ENCODE measurements at regions not wholly inside any gene's neighbourhood (a gene's known extent, or its start where the extent isn't known, plus 50 kb on each side); places are given as distances from the start of the nearest gene placed in this dataset.

DNA sequence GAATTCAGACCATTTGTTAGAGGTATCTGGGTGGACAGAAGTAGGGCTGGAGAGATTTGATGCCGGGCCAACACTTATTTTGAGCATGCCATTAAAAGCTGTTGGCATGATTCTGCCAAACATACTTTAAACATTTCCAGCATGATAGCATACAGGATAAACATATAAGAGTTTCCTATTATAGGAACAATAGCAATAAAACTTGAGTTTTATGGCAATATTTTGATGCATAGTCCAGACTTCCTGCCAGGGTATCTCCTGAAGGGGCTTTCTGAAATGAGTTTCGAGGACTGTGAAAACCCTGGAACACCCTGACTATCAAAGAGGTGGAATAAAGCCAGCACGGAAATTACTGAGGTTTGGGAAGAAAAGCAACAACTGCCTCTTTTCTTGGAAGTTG is 1398.0 kb upstream of the NXPH2 start:
- ATAC-seq (ENCODE audit: insufficient read depth, low FRiP score), result no peak
- Histone ChIP-seq H3K9me3 (ENCODE audit: control insufficient read depth in 4 of 4, insufficient read depth in 3 of 4, low read length in 3 of 4) (no peaks in the 10 kb centered on the region), H3K27me3 (ENCODE audit: control insufficient read depth in 3 of 3, insufficient read depth in 3 of 3, low read length in 2 of 3) (no peaks in the 10 kb centered on the region), H3K4me1 (ENCODE audit: control insufficient read depth in 5 of 5, insufficient read depth in 5 of 5, low read length in 5 of 5) (peaks cover 0 to 10% (median 0%) of the 10 kb centered on the region in 5 donors), H3K27ac (ENCODE audit: low read depth in 1 of 2, low read length in 1 of 2) (peak overlapping the region in 1 of 2 donors; percentile 68), H3K36me3 (ENCODE audit: control insufficient read depth in 4 of 4, insufficient read depth in 4 of 4, low read length in 4 of 4) (peaks cover 0 to 2% (median 0%) of the 10 kb centered on the region in 4 donors), H3K9ac (ENCODE audit: insufficient read depth in 1 of 2, low read length in 2 of 2) (no peak overlapping the region), H3K4me3 (no peak overlapping the region)
- WGBS, 2 donors, result 42 to 55% methylated on average over 3 of the region's 3 CpGs
- peak; percentile 16 to 63 (median 62) for DNase-seq
- TF ChIP-seq, protein P1, sequence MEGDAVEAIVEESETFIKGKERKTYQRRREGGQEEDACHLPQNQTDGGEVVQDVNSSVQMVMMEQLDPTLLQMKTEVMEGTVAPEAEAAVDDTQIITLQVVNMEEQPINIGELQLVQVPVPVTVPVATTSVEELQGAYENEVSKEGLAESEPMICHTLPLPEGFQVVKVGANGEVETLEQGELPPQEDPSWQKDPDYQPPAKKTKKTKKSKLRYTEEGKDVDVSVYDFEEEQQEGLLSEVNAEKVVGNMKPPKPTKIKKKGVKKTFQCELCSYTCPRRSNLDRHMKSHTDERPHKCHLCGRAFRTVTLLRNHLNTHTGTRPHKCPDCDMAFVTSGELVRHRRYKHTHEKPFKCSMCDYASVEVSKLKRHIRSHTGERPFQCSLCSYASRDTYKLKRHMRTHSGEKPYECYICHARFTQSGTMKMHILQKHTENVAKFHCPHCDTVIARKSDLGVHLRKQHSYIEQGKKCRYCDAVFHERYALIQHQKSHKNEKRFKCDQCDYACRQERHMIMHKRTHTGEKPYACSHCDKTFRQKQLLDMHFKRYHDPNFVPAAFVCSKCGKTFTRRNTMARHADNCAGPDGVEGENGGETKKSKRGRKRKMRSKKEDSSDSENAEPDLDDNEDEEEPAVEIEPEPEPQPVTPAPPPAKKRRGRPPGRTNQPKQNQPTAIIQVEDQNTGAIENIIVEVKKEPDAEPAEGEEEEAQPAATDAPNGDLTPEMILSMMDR (IDR thresholded peaks at IDR 0.05; ENCODE audit: control extremely low read depth, extremely low read depth), result no peak

GRCh38 chr2:140177086-140177485 is 1396.9 kb upstream of the NXPH2 start:
- Histone ChIP-seq H3K27me3 (ENCODE audit: control insufficient read depth in 3 of 3, insufficient read depth in 3 of 3, low read length in 2 of 3) (no peaks in the 10 kb centered on the region), H3K9ac (ENCODE audit: insufficient read depth in 1 of 2, low read length in 2 of 2) (no peak overlapping the region), H3K27ac (ENCODE audit: low read depth in 1 of 2, low read length in 1 of 2) (no peak overlapping the region), H3K36me3 (ENCODE audit: control insufficient read depth in 4 of 4, insufficient read depth in 4 of 4, low read length in 4 of 4) (peaks cover 0 to 2% (median 0%) of the 10 kb centered on the region in 4 donors), H3K9me3 (ENCODE audit: control insufficient read depth in 4 of 4, insufficient read depth in 3 of 4, low read length in 3 of 4) (no peaks in the 10 kb centered on the region), H3K4me3 (no peak overlapping the region), H3K4me1 (ENCODE audit: control insufficient read depth in 5 of 5, insufficient read depth in 5 of 5, low read length in 5 of 5) (peaks cover 0 to 10% (median 0%) of the 10 kb centered on the region in 5 donors)
- TF ChIP-seq, protein P1 (IDR thresholded peaks at IDR 0.05; ENCODE audit: control extremely low read depth, extremely low read depth), result no peak
- WGBS, 2 donors, result 73 to 81% methylated on average over 3 of the region's 3 CpGs
- no peak for DNase-seq
- no peak for ATAC-seq (ENCODE audit: insufficient read depth, low FRiP score)

- DNase-seq, result no peak
- Histone ChIP-seq H3K9me3 (ENCODE audit: control insufficient read depth in 4 of 4, insufficient read depth in 3 of 4, low read length in 3 of 4) (peaks cover 0 to 4% (median 0%) of the 10 kb centered on the region in 4 donors), H3K36me3 (ENCODE audit: control insufficient read depth in 4 of 4, insufficient read depth in 4 of 4, low read length in 4 of 4) (peaks cover 0 to 2% (median 0%) of the 10 kb centered on the region in 4 donors), H3K9ac (ENCODE audit: insufficient read depth in 1 of 2, low read length in 2 of 2) (no peak overlapping the region), H3K27me3 (ENCODE audit: control insufficient read depth in 3 of 3, insufficient read depth in 3 of 3, low read length in 2 of 3) (no peaks in the 10 kb centered on the region), H3K4me1 (ENCODE audit: control insufficient read depth in 5 of 5, insufficient read depth in 5 of 5, low read length in 5 of 5) (peaks cover 0 to 7% (median 0%) of the 10 kb centered on the region in 5 donors), H3K27ac (ENCODE audit: low read depth in 1 of 2, low read length in 1 of 2) (no peak overlapping the region), H3K4me3 (no peak overlapping the region)
- no peak for ATAC-seq (ENCODE audit: insufficient read depth, low FRiP score)
- TF ChIP-seq, protein P1 (IDR thresholded peaks at IDR 0.05; ENCODE audit: control extremely low read depth, extremely low read depth), result no peak
- 76 to 81% methylated on average over 5 of the region's 5 CpGs for WGBS, 2 donors
Observed at GRCh38 chr2:140173790-140174189, 1393.6 kb upstream of the NXPH2 start.

DNA sequence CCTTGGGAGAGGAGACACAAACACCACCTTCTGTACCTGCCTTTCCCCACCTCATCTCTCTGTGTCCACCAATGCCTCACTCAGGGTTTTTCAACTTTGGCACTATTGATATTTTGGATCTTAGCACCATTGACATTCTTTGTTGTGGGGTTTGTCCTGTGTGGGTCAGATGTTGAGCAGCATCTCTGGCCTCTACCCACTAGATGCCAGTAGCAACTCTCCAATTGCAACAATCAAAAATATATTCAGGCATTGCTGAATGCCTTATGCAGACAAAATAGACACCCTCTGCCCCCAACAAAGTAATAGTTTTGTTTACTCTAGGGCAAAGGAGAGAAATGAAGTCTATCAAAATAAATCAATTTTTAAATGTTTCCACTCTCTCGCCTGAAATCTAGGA is 1384.3 kb upstream of the NXPH2 start:
- H3K27ac ChIP-seq (ENCODE audit: low read depth in 1 of 2, low read length in 1 of 2), result no peak overlapping the region
- no peaks in the 10 kb centered on the region for H3K27me3 ChIP-seq (ENCODE audit: control insufficient read depth in 3 of 3, insufficient read depth in 3 of 3, low read length in 2 of 3)
- H3K9me3 ChIP-seq (ENCODE audit: control insufficient read depth in 4 of 4, insufficient read depth in 3 of 4, low read length in 3 of 4), result no peaks in the 10 kb centered on the region
- DNase-seq (peak in 2 of 3 donors; percentile 9 to 24), ATAC-seq (ENCODE audit: insufficient read depth, low FRiP score) (no peak)
- TF ChIP-seq, protein P1 (IDR thresholded peaks at IDR 0.05; ENCODE audit: control extremely low read depth, extremely low read depth), result no peak
- H3K4me1 ChIP-seq (ENCODE audit: control insufficient read depth in 5 of 5, insufficient read depth in 5 of 5, low read length in 5 of 5), result no peaks in the 10 kb centered on the region
- H3K4me3 ChIP-seq, result no peak overlapping the region
- H3K36me3 ChIP-seq (ENCODE audit: control insufficient read depth in 4 of 4, insufficient read depth in 4 of 4, low read length in 4 of 4), result no peaks in the 10 kb centered on the region
- WGBS, 2 donors, result 70 to 81% methylated on average over 1 of the region's 1 CpG
- no peak overlapping the region for H3K9ac ChIP-seq (ENCODE audit: insufficient read depth in 1 of 2, low read length in 2 of 2)

Measured in lung (tissue), 11 donors.